H1 (cell line): ENCODE measurements at regions not wholly inside any gene's neighbourhood (a gene's known extent, or its start where the extent isn't known, plus 50 kb on each side); places are given as distances from the start of the nearest gene placed in this dataset.
"Not testable (repeated sequence)": the region's sequence is repeated elsewhere in the genome, so short reads cannot be mapped to it uniquely, and the experiment has no call there.

Experiments used
- CTCF ChIA-PET: fragments of 300-600 bp; sonication (Branson Sonifier 250); formaldehyde crosslinking; loops from one replicate; lab custom pipeline; 2021; ENCODE audit not compliant: partially characterized antibody; lab: Charles Lee
- POLR2A ChIA-PET: fragments of 300-600 bp; sonication (Branson Sonifier 250); formaldehyde crosslinking; loops from one replicate; lab custom pipeline; 2021; ENCODE audit warnings: inconsistent platforms; ENCODE audit not compliant: partially characterized antibody; lab: Charles Lee
- DNase-seq, 2 experiments: peaks; one replicate each; pipeline versions ENCODE4 v3.0.0 to v3.0.0-alpha.2; 2010 to 2022; ENCODE audit warnings: low spot score in 2 of 2, low read depth in 1 of 2, mixed read lengths in 1 of 2
- FAIRE-seq: peaks from 2 replicates; lab custom pipeline; 2011; peaks lifted over from hg19 to GRCh38; lab: Jason Lieb, UNC
- H2AFZ ChIP-seq: 2 replicates; pipeline ENCODE4 v1.8.1; 2012; ENCODE audit warnings: low read length, inconsistent platforms
- H2AK5ac ChIP-seq: 2 replicates; pipeline ENCODE4 v1.6.1; 2013; ENCODE audit warnings: low read depth, low read length
- H2BK120ac ChIP-seq: replicated peaks from 2 replicates; pipeline ENCODE3; 2013; ENCODE audit warnings: low read depth, low read length, inconsistent platforms
- H2BK12ac ChIP-seq: 2 replicates; pipeline ENCODE4 v1.6.1; 2013; ENCODE audit warnings: low read depth, low read length
- H2BK15ac ChIP-seq: 2 replicates; pipeline ENCODE4 v1.6.1; 2013; ENCODE audit warnings: low read length
- H2BK20ac ChIP-seq: 2 replicates; pipeline ENCODE4 v1.6.1; 2013; ENCODE audit warnings: low read length
- H2BK5ac ChIP-seq: 2 replicates; pipeline ENCODE4 v1.6.1; 2013; ENCODE audit warnings: low read depth, low read length
- H3K14ac ChIP-seq: 2 replicates; pipeline ENCODE4 v1.6.1; 2013; ENCODE audit warnings: inconsistent platforms; ENCODE audit not compliant: insufficient read length
- H3K18ac ChIP-seq: 2 replicates; pipeline ENCODE4 v1.6.1; 2013; ENCODE audit warnings: low read length; ENCODE audit errors: extremely low read depth
- H3K23ac ChIP-seq: 2 replicates; pipeline ENCODE4 v1.6.1; 2013; ENCODE audit warnings: inconsistent platforms; ENCODE audit not compliant: insufficient read length
- H3K23me2 ChIP-seq: 2 replicates; pipeline ENCODE4 v1.6.1; 2013; ENCODE audit warnings: low read depth, low read length
- H3K27ac ChIP-seq: 2 replicates; pipeline ENCODE4 v1.6.1; 2011; ENCODE audit warnings: low read depth, low read length, inconsistent platforms
- H3K27me3 ChIP-seq, 4 experiments: replicated peaks in 1 of 4; 1 replicate in 1 of 4; 2 replicates in 3 of 4; pipeline versions ENCODE4 v1.6.1 to v1.8.1; 2011 to 2013; ENCODE audit warnings: low read length in 3 of 4, mild to moderate bottlenecking in 3 of 4, inconsistent platforms in 2 of 4, mixed read lengths in 2 of 4, moderate library complexity in 1 of 4; ENCODE audit not compliant: control insufficient read depth in 3 of 4, insufficient read depth in 3 of 4; ENCODE audit errors: extremely low read depth in 1 of 4
- H3K36me3 ChIP-seq, 4 experiments: 2 replicates each; pipeline versions ENCODE4 v1.6.1 to v1.8.1; 2011 to 2013; ENCODE audit warnings: mild to moderate bottlenecking in 4 of 4, low read length in 3 of 4, moderate library complexity in 2 of 4, control low read depth in 1 of 4, inconsistent platforms in 1 of 4; ENCODE audit not compliant: insufficient read depth in 4 of 4, control insufficient read depth in 2 of 4
- H3K4ac ChIP-seq: replicated peaks from 2 replicates; pipeline ENCODE3; 2013; ENCODE audit warnings: low read length, low read depth, mixed read lengths, inconsistent platforms; ENCODE audit not compliant: insufficient read length
- H3K4me1 ChIP-seq, 4 experiments: replicated peaks in 1 of 4; 1 replicate in 1 of 4; 2 replicates in 3 of 4; pipeline versions ENCODE4 v1.6.1 to v1.8.1; 2011 to 2013; ENCODE audit warnings: low read length in 3 of 4, inconsistent platforms in 2 of 4, mixed read lengths in 1 of 4; ENCODE audit not compliant: insufficient read depth in 4 of 4, control insufficient read depth in 3 of 4
- H3K4me2 ChIP-seq, 2 experiments: 2 replicates each; pipeline versions ENCODE4 v1.6.1 to v1.8.1; 2011 to 2013; ENCODE audit warnings: low read depth in 2 of 2, low read length in 2 of 2, control low read depth in 1 of 2, inconsistent platforms in 1 of 2, mild to moderate bottlenecking in 1 of 2; ENCODE audit not compliant: insufficient read depth in 1 of 2
- H3K4me3 ChIP-seq, 4 experiments: fragments of 200-600, 300-600 bp in 1 of 4; sonication (generic), shearing (Covaris generic), sonication (Bioruptor Twin) in 1 of 4; 2 replicates each; pipeline versions ENCODE4 v1.5.1 to v1.8.1; 2011 to 2016; ENCODE audit warnings: low read length in 4 of 4, low read depth in 3 of 4, control low read depth in 2 of 4, inconsistent platforms in 2 of 4, mild to moderate bottlenecking in 2 of 4, mixed read lengths in 1 of 4, moderate library complexity in 1 of 4; ENCODE audit not compliant: insufficient read depth in 2 of 4; ENCODE audit errors: extremely low read depth in 1 of 4
- H3K56ac ChIP-seq: replicated peaks from 2 replicates; pipeline ENCODE3; 2013; ENCODE audit warnings: low read depth, mild to moderate bottlenecking, mixed read lengths, low read length, inconsistent platforms; ENCODE audit not compliant: insufficient read length
- H3K79me1 ChIP-seq: 2 replicates; pipeline ENCODE4 v1.6.1; 2013; ENCODE audit warnings: low read depth, low read length, control low read depth
- H3K79me2 ChIP-seq, 2 experiments: 2 replicates each; pipeline versions ENCODE4 v1.6.1 to v1.8.1; 2012 to 2013; ENCODE audit warnings: low read length in 2 of 2, mild to moderate bottlenecking in 2 of 2, inconsistent platforms in 1 of 2; ENCODE audit not compliant: insufficient read depth in 2 of 2, control insufficient read depth in 1 of 2
- H3K9ac ChIP-seq, 4 experiments: replicated peaks in 1 of 4; 1 replicate in 1 of 4; 2 replicates in 3 of 4; pipeline versions ENCODE4 v1.6.1 to v1.8.1; 2011 to 2013; ENCODE audit warnings: low read depth in 3 of 4, low read length in 3 of 4, control low read depth in 2 of 4, mild to moderate bottlenecking in 2 of 4, moderate library complexity in 2 of 4, inconsistent platforms in 1 of 4; ENCODE audit errors: extremely low read depth in 1 of 4
- H3K9me3 ChIP-seq, 2 experiments: 2 replicates each; pipeline versions ENCODE4 v1.6.1 to v1.8.1; 2012 to 2013; ENCODE audit warnings: mild to moderate bottlenecking in 2 of 2, moderate library complexity in 2 of 2, control low read depth in 1 of 2, inconsistent platforms in 1 of 2, low read depth in 1 of 2, low read length in 1 of 2, mixed read lengths in 1 of 2; ENCODE audit not compliant: insufficient read depth in 2 of 2
- H4K20me1 ChIP-seq, 2 experiments: replicated peaks in 1 of 2; 2 replicates each; pipeline versions ENCODE3 to v1.8.1; 2011 to 2013; ENCODE audit warnings: inconsistent platforms in 2 of 2, low read length in 2 of 2, mild to moderate bottlenecking in 1 of 2; ENCODE audit not compliant: insufficient read depth in 2 of 2, control insufficient read depth in 1 of 2
- H4K5ac ChIP-seq: 2 replicates; pipeline ENCODE4 v1.6.1; 2013; ENCODE audit warnings: low read length, low read depth, mixed read lengths, inconsistent platforms; ENCODE audit not compliant: insufficient read length
- H4K8ac ChIP-seq: 2 replicates; pipeline ENCODE4 v1.8.0; 2013; ENCODE audit warnings: mild to moderate bottlenecking, moderate library complexity, low read length, inconsistent platforms; ENCODE audit not compliant: insufficient read depth; ENCODE audit errors: extremely low read depth
- H4K91ac ChIP-seq: replicated peaks from 2 replicates; pipeline ENCODE3; 2013; ENCODE audit warnings: low read length, mixed read lengths, inconsistent platforms; ENCODE audit not compliant: insufficient read length
- WGBS, 2 experiments: shearing (Covaris generic) in 1 of 2; methylation state at CpG; one replicate each; pipeline versions ENCODE4 v1.1.6 to v1.1.7; 2013 to 2015; ENCODE audit warnings: low lambda C conversion rate in 2 of 2, mixed read lengths in 2 of 2, inconsistent platforms in 1 of 2, low coverage in 1 of 2, missing lambda C conversion rate in 1 of 2; ENCODE audit not compliant: insufficient replicate concordance in 2 of 2, insufficient coverage in 1 of 2, insufficient read length in 1 of 2; ENCODE audit errors: extremely low coverage in 1 of 2, missing lambda C conversion rate in 1 of 2; 5-methylcytosine and 5-hydroxymethylcytosine counted together

- H4K5ac ChIP-seq, H2BK120ac ChIP-seq, H3K9me3 ChIP-seq, DNase-seq, H3K79me1 ChIP-seq, H3K4me3 ChIP-seq, FAIRE-seq, H3K79me2 ChIP-seq, POLR2A ChIA-PET, H2BK15ac ChIP-seq, H2BK20ac ChIP-seq, H3K23ac ChIP-seq, H2AFZ ChIP-seq, H3K14ac ChIP-seq, H4K91ac ChIP-seq, H2AK5ac ChIP-seq, H3K4ac ChIP-seq, H4K20me1 ChIP-seq, H3K4me2 ChIP-seq, H3K4me1 ChIP-seq, H2BK12ac ChIP-seq, H3K27me3 ChIP-seq, CTCF ChIA-PET, H2BK5ac ChIP-seq, H3K18ac ChIP-seq, H3K9ac ChIP-seq, H4K8ac ChIP-seq, H3K56ac ChIP-seq, H3K23me2 ChIP-seq, H3K36me3 ChIP-seq, H3K27ac ChIP-seq: not testable (repeated sequence)
- WGBS, 2 experiments = no CpG with 5 or more reads among the region's 11 CpGs
Observed at GRCh38 chr16:22603744-22604143, 93.1 kb downstream of the NPIPB5 start.

GRCh38 chr16:22606619-22607018, 95.9 kb downstream of the NPIPB5 start:
- H3K36me3 ChIP-seq, DNase-seq, H3K14ac ChIP-seq, H3K4me3 ChIP-seq, POLR2A ChIA-PET, H3K23me2 ChIP-seq, H4K20me1 ChIP-seq, H4K5ac ChIP-seq, H3K4ac ChIP-seq, H2BK20ac ChIP-seq, H3K23ac ChIP-seq, H2AFZ ChIP-seq, H3K79me1 ChIP-seq, H3K9ac ChIP-seq, H2AK5ac ChIP-seq, H3K79me2 ChIP-seq, H4K8ac ChIP-seq, H2BK5ac ChIP-seq, H2BK120ac ChIP-seq, CTCF ChIA-PET, H4K91ac ChIP-seq, H3K4me2 ChIP-seq, H3K56ac ChIP-seq, H3K27ac ChIP-seq, H3K27me3 ChIP-seq, H3K9me3 ChIP-seq, FAIRE-seq, H2BK15ac ChIP-seq, H2BK12ac ChIP-seq, H3K18ac ChIP-seq, H3K4me1 ChIP-seq: not testable (repeated sequence)
